BJ (cell line): ENCODE measurements at regions not wholly inside any gene's neighbourhood (a gene's known extent, or its start where the extent isn't known, plus 50 kb on each side); places are given as distances from the start of the nearest gene placed in this dataset.
"Not testable (repeated sequence)": the region's sequence is repeated elsewhere in the genome, so short reads cannot be mapped to it uniquely, and the experiment has no call there.

Experiments
- CTCF ChIA-PET: fragments of 350-600 bp; formaldehyde crosslinking; extraction: SDS; loops from one replicate; lab custom pipeline; 2021; ENCODE audit warnings: antibody characterized with exemption, inconsistent platforms; lab: Yijun Ruan, JAX
- POLR2A ChIA-PET: fragments of 300-600 bp; sonication (Branson Sonifier 250); formaldehyde crosslinking; extraction: SDS; loops from one replicate; lab custom pipeline; 2021; ENCODE audit warnings: antibody characterized with exemption; lab: Charles Lee
- DNase-seq: peaks from one replicate; pipeline ENCODE4 v3.0.0-alpha.2; 2011; ENCODE audit warnings: low read depth
- H3K27me3 ChIP-seq: 2 replicates; pipeline ENCODE4 v1.6.0; 2011; ENCODE audit warnings: low read length; ENCODE audit not compliant: control insufficient read depth, insufficient read depth
- H3K36me3 ChIP-seq: 2 replicates; pipeline ENCODE4 v1.5.1; 2011; ENCODE audit warnings: low read length; ENCODE audit not compliant: control insufficient read depth, insufficient read depth
- H3K4me3 ChIP-seq: 2 replicates; pipeline ENCODE4 v1.5.1; 2011; ENCODE audit warnings: low read depth, mild to moderate bottlenecking, control low read depth, low read length
- CTCF ChIP-seq: IDR thresholded peaks from 2 replicates; pipeline ENCODE4 v1.5.1; 2011; ENCODE audit warnings: low read depth, mild to moderate bottlenecking, control low read depth, inconsistent platforms, low read length, moderate library complexity; ENCODE audit not compliant: insufficient read depth

DNA sequence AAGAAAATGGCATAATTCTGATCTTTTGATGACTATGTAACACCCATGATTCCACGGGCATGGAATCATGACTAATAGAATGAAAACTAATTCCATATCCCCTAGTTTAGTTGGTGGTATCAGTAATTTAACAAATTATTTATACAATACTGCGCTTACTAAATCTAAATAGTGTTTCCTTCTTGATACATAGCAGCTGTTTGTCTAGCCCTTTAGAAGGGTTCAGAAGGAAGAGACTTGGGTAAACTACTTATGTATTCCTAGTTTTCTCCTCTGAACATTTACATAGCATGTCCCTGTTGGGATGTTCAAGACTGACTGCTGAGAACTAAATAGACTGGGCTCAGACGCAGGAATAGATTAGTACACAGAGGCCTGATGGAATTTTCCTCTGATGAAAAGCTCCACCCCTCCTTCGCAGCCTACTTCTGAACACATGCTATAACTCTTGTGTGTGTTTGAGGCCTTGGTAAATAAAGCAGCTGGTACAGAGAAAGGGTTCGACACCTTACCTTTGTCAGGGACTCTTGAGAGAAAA lies 330.6 kb upstream of the LMCD1 start:
- no peaks in the 10 kb centered on the region for H3K27me3 ChIP-seq
- no peak for TF ChIP-seq CTCF
- no peaks in the 10 kb centered on the region for H3K36me3 ChIP-seq
- ChIA-PET POLR2A (no interaction called here), CTCF (no interaction called here)
- no peak for DNase-seq
- no peak overlapping the region for H3K4me3 ChIP-seq

DNA sequence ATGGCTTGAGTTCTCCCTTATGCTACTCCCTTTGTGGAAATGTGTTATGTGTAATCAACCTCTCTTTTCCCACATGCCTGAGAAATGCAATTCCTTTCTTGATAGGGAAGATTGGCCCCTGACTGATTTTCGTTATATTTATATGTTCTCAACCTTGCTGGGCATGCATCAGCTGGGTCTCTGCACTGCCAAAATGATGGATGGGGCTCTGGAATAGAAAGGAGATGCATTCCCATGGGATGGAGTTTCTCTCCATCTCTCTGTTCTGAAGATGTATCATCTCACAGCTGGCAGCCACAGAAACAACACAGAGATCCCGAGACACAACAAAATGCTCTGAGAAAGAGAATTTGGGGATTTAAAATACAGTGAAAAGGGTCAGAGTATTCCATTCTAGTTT lies 327.7 kb upstream of the LMCD1 start:
- ChIA-PET POLR2A (no interaction called here), CTCF (no interaction called here)
- Histone ChIP-seq H3K4me3 (no peak overlapping the region), H3K36me3 (no peaks in the 10 kb centered on the region), H3K27me3 (no peaks in the 10 kb centered on the region)
- TF ChIP-seq CTCF = no peak
- DNase-seq = no peak

GRCh38 chr3:8176759-8177483 lies 324.7 kb upstream of the LMCD1 start:
- DNase-seq, POLR2A ChIA-PET, H3K4me3 ChIP-seq, H3K36me3 ChIP-seq, H3K27me3 ChIP-seq, CTCF ChIA-PET: not testable (repeated sequence)

DNA sequence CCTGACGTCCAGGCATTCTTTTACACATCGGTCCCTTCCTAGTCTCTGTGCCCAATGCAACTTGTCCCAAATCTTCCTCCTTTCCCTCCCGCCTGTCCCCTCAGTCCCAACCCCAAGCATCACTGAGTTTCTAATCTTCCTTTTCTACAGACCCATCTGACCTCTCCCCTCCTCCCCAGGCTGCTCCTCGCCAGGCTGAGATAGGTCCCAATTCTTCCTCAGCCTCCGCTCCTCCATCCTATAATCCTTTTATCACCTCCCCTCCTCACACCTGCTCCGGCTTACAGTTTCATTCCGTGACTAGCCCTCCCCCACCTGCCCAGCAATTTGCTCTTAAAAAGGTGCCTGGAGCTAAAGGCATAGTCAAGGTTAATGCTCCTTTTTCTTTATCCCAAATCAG lies 323.1 kb upstream of the LMCD1 start:
- DNase-seq, H3K4me3 ChIP-seq, CTCF ChIA-PET, POLR2A ChIA-PET, H3K27me3 ChIP-seq, H3K36me3 ChIP-seq: not testable (repeated sequence)

DNA sequence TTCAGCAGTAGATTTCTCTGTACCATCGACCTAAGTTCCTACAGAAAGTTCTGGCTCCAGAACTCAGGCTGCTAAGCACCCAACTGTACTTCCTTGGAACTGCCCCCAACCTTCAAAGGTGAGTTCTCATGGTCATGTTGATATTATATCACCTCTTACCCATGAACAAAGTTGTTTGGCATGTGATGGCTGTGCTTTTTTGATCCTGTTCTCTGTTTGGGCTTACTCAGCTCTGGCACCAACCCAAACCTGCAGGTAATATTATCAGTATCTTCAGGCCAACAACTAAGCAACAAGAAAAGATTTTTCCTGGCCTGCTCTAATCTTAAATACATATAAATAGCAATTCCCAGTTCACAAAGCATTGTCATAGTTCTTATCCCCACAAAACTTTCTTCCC lies 318.7 kb upstream of the LMCD1 start:
- no peak overlapping the region for H3K4me3 ChIP-seq
- no peaks in the 10 kb centered on the region for H3K27me3 ChIP-seq
- DNase-seq = no peak
- POLR2A ChIA-PET = no interaction called here
- TF ChIP-seq CTCF = no peak
- CTCF ChIA-PET = no interaction called here
- H3K36me3 ChIP-seq = no peaks in the 10 kb centered on the region

- no peaks in the 10 kb centered on the region for H3K36me3 ChIP-seq
- no peak for DNase-seq
- H3K4me3 ChIP-seq = no peak overlapping the region
- no peak for TF ChIP-seq CTCF
- no peaks in the 10 kb centered on the region for H3K27me3 ChIP-seq
- ChIA-PET CTCF (no interaction called here), POLR2A (no interaction called here)
Observed at GRCh38 chr3:8183627-8184026, 318.0 kb upstream of the LMCD1 start.
